ENCODE measurements at regions not wholly inside any gene's neighbourhood (a gene's known extent, or its start where the extent isn't known, plus 50 kb on each side); places are given as distances from the start of the nearest gene placed in this dataset.
A peak's percentile ranks its signal among the peaks of the same experiment; 100 is the strongest.

DNA sequence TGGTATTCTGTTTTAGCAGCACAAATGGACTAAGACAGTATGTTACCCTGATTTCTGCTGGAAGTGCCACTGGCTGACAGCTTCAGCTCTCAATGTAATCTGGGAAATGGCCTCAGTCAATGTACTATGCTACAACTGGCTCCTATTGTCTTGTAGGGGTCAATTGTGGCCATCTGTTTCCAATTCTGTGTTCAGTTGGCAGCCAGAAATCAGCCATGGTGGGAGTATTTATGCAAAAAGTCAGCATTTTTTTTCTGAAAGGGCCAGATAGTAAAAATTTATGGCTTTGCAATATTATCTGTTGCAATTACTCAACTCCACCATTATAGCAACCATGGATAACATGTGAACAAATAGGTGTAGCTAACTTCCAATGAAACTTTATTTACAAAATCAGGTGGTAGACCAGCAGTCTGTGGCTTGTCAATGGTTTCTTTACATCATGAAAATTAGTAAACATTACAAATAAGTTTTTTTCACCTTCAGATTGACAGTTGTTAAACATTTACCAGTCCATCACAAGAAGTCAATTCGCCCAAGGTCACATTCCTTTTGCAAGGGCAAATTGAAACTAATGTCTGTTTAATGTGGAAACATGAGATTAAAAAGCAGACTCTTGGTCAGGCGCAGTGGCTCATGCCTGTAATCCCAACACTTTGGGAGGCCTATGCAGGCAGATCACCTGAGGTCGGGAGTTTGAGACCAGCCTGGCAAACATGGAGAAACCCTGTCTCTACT, 58.3 kb upstream of the TSHZ2 start (continued):
- TF ChIP-seq KLF9 (CRISPR knock-in tag; IDR thresholded peaks at IDR 0.05; ENCODE audit: low read depth) (no peak), SKI (IDR thresholded peaks at IDR 0.05; ENCODE audit: partially characterized antibody) (no peak), RAD51 (IDR thresholded peaks at IDR 0.05; ENCODE audit: borderline replicate concordance) (no peak), ZNF841 (CRISPR knock-in tag; IDR thresholded peaks at IDR 0.05; ENCODE audit: borderline replicate concordance) (no peak), KAT8 (CRISPR knock-in tag; IDR thresholded peaks at IDR 0.05) (peak; percentile 52; the same call in 1 of the 2 replicates), ZNF816 (CRISPR knock-in tag; IDR thresholded peaks at IDR 0.05; ENCODE audit: borderline replicate concordance) (peak; percentile 67; the same call in 1 of the 2 replicates), ZNF878 (CRISPR knock-in tag; IDR thresholded peaks at IDR 0.05) (no peak; the same call in 1 of the 2 replicates), MED8 (CRISPR knock-in tag; IDR thresholded peaks at IDR 0.05; ENCODE audit: insufficient replicate concordance) (no peak), ZNF713 (CRISPR knock-in tag; IDR thresholded peaks at IDR 0.05) (no peak), ZNF737 (CRISPR knock-in tag; IDR thresholded peaks at IDR 0.05; ENCODE audit: borderline replicate concordance) (no peak), KDM2A (CRISPR knock-in tag; IDR thresholded peaks at IDR 0.05; ENCODE audit: borderline replicate concordance, low read depth) (no peak), TCF7 (IDR thresholded peaks at IDR 0.05; ENCODE audit: low read depth) (peak; percentile 65), MAFF (IDR thresholded peaks at IDR 0.05; ENCODE audit: low read depth, low read length) (peak; percentile 71), STAT5B (CRISPR knock-in tag; IDR thresholded peaks at IDR 0.05) (no peak), ZNF569 (CRISPR knock-in tag; IDR thresholded peaks at IDR 0.05; ENCODE audit: borderline replicate concordance) (no peak), SP2 (CRISPR knock-in tag; IDR thresholded peaks at IDR 0.05) (no peak), MIER3 (CRISPR knock-in tag; IDR thresholded peaks at IDR 0.05; ENCODE audit: borderline replicate concordance) (peak; percentile 75; the same call in 1 of the 2 replicates), ZNF747 (CRISPR knock-in tag; IDR thresholded peaks at IDR 0.05; ENCODE audit: borderline replicate concordance) (0 out of 2 replicates have a peak, but pooled peaks have one; percentile 27), SYNCRIP (IDR thresholded peaks at IDR 0.05; ENCODE audit: insufficient read depth, low read depth, low read length) (no peak), ZNF572 (CRISPR knock-in tag; IDR thresholded peaks at IDR 0.05) (no peak)
- TF ChIP-seq, protein P1, sequence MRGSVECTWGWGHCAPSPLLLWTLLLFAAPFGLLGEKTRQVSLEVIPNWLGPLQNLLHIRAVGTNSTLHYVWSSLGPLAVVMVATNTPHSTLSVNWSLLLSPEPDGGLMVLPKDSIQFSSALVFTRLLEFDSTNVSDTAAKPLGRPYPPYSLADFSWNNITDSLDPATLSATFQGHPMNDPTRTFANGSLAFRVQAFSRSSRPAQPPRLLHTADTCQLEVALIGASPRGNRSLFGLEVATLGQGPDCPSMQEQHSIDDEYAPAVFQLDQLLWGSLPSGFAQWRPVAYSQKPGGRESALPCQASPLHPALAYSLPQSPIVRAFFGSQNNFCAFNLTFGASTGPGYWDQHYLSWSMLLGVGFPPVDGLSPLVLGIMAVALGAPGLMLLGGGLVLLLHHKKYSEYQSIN (CRISPR knock-in tag; IDR thresholded peaks at IDR 0.05; ENCODE audit: borderline replicate concordance): no peak
- TF ChIP-seq, protein P2, sequence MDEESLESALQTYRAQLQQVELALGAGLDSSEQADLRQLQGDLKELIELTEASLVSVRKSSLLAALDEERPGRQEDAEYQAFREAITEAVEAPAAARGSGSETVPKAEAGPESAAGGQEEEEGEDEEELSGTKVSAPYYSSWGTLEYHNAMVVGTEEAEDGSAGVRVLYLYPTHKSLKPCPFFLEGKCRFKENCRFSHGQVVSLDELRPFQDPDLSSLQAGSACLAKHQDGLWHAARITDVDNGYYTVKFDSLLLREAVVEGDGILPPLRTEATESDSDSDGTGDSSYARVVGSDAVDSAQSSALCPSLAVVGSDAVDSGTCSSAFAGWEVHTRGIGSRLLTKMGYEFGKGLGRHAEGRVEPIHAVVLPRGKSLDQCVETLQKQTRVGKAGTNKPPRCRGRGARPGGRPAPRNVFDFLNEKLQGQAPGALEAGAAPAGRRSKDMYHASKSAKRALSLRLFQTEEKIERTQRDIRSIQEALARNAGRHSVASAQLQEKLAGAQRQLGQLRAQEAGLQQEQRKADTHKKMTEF (CRISPR knock-in tag; IDR thresholded peaks at IDR 0.05): peak; percentile 80
- TF ChIP-seq, protein P3, sequence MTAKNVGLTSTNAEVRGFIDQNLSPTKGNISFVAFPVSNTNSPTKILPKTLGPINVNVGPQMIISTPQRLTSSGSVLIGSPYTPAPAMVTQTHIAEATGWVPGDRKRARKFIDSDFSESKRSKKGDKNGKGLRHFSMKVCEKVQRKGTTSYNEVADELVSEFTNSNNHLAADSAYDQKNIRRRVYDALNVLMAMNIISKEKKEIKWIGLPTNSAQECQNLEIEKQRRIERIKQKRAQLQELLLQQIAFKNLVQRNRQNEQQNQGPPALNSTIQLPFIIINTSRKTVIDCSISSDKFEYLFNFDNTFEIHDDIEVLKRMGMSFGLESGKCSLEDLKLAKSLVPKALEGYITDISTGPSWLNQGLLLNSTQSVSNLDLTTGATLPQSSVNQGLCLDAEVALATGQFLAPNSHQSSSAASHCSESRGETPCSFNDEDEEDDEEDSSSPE (CRISPR knock-in tag; IDR thresholded peaks at IDR 0.05): no peak; the same call in 1 of the 2 replicates
- TF ChIP-seq, protein P4, sequence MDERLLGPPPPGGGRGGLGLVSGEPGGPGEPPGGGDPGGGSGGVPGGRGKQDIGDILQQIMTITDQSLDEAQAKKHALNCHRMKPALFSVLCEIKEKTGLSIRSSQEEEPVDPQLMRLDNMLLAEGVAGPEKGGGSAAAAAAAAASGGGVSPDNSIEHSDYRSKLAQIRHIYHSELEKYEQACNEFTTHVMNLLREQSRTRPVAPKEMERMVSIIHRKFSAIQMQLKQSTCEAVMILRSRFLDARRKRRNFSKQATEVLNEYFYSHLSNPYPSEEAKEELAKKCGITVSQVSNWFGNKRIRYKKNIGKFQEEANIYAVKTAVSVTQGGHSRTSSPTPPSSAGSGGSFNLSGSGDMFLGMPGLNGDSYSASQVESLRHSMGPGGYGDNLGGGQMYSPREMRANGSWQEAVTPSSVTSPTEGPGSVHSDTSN (CRISPR knock-in tag; IDR thresholded peaks at IDR 0.05): no peak
